OCI-LY3 (cell line): ENCODE measurements at regions not wholly inside any gene's neighbourhood (a gene's known extent, or its start where the extent isn't known, plus 50 kb on each side); places are given as distances from the start of the nearest gene placed in this dataset.

Experiments
- EZH2phosphoT487 ChIP-seq: fragments of 200-600 bp; shearing (Covaris generic); IDR thresholded peaks from 2 replicates; pipeline ENCODE4 v1.6.1; 2018; ENCODE audit warnings: antibody characterized with exemption, mixed run types, low read depth
- TF ChIP-seq, protein P1 (sequence below): fragments of 200-600, 300-600 bp; sonication (generic); IDR thresholded peaks from 2 replicates; pipeline ENCODE4 v1.5.1; 2014; ENCODE audit warnings: antibody characterized with exemption, low read length, low read depth

DNA sequence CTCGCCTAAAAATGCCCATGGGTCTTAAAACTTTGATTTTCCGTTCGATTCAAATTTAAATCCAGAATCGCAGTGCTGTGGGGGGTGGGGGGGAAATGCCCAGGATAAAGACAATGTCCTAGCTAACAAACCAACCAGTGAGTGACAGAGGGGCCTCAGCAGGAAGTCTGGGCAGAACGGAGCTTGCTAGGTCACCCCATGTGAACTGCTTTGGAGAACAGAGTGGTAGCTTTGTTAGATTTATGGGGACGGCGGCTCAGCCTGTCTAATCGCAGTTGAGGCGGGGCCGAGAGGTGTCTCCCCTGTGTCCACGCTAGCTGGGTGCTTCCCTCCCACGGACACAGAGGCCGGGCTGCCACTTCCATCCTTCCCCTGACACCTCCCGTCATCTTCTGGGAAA, 243.9 kb downstream of the CTTN start:
- TF ChIP-seq, protein P1, sequence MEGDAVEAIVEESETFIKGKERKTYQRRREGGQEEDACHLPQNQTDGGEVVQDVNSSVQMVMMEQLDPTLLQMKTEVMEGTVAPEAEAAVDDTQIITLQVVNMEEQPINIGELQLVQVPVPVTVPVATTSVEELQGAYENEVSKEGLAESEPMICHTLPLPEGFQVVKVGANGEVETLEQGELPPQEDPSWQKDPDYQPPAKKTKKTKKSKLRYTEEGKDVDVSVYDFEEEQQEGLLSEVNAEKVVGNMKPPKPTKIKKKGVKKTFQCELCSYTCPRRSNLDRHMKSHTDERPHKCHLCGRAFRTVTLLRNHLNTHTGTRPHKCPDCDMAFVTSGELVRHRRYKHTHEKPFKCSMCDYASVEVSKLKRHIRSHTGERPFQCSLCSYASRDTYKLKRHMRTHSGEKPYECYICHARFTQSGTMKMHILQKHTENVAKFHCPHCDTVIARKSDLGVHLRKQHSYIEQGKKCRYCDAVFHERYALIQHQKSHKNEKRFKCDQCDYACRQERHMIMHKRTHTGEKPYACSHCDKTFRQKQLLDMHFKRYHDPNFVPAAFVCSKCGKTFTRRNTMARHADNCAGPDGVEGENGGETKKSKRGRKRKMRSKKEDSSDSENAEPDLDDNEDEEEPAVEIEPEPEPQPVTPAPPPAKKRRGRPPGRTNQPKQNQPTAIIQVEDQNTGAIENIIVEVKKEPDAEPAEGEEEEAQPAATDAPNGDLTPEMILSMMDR, result no peak
- TF ChIP-seq EZH2phosphoT487, result no peak
